Lower leg skin (tissue), 3 donors: ENCODE measurements at regions not wholly inside any gene's neighbourhood (a gene's known extent, or its start where the extent isn't known, plus 50 kb on each side); places are given as distances from the start of the nearest gene placed in this dataset.

Experiments used
- CTCF ChIP-seq, 3 donors: fragments of 450-650 bp; IDR thresholded peaks; one replicate each; pipeline ENCODE4 v1.5.1; 2016; ENCODE audit warnings: antibody characterized with exemption in 3 of 3, mild to moderate bottlenecking in 3 of 3, moderate library complexity in 2 of 3
- POLR2A ChIP-seq, 2 donors: fragments of 450-650 bp; IDR thresholded peaks; one replicate each; pipeline ENCODE4 v1.6.1; 2016 to 2017; ENCODE audit warnings: antibody characterized with exemption in 2 of 2, mild to moderate bottlenecking in 1 of 2, moderate library complexity in 1 of 2

GRCh38 chr21:38186661-38187270, 70.0 kb upstream of the KCNJ15 start:
- TF ChIP-seq CTCF (IDR thresholded peaks at IDR 0.05): no peak
- no peak for TF ChIP-seq POLR2A (IDR thresholded peaks at IDR 0.05)
